ENCODE measurements at regions not wholly inside any gene's neighbourhood (a gene's known extent, or its start where the extent isn't known, plus 50 kb on each side); places are given as distances from the start of the nearest gene placed in this dataset.

DNA sequence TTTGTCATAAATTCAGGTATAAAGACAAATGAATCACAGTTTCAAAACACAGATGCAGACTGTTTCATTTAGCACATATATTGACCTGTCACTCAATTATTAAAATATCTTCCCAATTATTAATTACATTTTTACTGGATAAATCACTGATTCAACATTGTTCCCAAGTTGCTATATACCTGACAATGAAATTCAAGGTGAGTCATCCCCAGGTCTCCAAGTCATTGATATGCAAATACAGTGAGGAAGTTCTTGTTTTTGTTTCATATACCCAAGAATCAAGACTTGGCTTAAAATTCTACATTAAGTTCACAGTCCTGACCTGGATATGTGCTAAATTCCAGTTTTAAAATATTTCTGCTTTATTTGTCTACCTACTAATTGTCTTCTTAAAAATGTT is 599.3 kb upstream of the PSMD7 start:
- DNase-seq (ENCODE audit: low read depth) = no peak

DNA sequence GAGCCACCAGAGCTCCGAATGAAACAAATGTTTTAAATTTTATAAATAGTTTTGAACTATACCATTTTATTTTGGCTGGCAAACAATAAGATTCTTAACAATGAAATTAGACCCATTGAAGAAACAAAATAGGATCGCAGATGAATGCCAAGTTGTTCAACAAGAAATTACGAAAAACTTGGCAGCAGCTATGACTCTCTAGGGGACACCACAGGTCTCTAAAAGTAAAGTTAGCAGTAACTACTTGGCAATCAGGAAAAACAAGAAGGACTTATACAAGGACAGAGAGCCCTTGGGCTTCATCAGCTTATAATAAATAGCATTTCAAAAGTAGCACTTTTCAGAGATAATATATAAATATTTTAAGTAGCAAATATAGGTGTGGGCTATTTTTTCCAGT is 603.8 kb upstream of the PSMD7 start:
- no peak for DNase-seq (ENCODE audit: low read depth)

DNA sequence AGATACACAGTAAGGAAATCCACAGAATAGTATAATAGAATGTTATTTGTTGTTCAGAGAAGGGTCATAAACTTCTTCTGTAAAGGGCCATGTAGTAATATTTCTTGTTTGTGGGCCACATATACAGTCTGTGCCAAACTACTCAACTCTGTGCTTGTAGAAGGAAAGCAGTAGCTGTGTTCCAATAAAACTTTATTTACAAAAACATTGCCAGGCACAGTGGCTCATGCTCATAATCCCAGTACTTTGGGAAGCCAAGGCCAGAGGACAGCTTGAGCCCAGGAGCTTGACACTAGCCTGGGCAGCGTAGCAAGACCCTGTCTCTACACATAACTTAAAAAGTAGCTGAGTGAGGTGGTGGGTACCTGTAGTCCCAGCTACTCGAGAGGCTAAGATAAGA is 612.8 kb upstream of the PSMD7 start:
- DNase-seq (ENCODE audit: low read depth) = no peak

DNA sequence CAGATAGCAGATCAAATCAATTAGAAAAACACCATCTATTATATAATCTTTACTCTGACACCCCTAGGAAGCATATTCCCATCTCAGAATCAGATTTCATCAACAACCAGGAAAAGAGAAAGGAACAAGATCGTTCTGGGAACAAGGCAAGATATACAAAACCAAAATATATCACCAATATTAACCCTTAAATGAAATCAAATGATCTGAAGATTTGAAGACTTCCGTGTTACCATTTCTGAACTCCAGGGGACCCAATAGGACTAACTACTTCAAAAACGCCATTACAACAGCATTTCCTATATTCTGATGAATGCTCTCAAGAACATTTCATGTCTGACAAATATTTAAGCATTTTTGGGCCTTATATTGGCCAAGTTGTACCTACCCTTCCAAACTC is 624.2 kb upstream of the ZFHX3 start:
- no peak for DNase-seq (ENCODE audit: low read depth)

DNA sequence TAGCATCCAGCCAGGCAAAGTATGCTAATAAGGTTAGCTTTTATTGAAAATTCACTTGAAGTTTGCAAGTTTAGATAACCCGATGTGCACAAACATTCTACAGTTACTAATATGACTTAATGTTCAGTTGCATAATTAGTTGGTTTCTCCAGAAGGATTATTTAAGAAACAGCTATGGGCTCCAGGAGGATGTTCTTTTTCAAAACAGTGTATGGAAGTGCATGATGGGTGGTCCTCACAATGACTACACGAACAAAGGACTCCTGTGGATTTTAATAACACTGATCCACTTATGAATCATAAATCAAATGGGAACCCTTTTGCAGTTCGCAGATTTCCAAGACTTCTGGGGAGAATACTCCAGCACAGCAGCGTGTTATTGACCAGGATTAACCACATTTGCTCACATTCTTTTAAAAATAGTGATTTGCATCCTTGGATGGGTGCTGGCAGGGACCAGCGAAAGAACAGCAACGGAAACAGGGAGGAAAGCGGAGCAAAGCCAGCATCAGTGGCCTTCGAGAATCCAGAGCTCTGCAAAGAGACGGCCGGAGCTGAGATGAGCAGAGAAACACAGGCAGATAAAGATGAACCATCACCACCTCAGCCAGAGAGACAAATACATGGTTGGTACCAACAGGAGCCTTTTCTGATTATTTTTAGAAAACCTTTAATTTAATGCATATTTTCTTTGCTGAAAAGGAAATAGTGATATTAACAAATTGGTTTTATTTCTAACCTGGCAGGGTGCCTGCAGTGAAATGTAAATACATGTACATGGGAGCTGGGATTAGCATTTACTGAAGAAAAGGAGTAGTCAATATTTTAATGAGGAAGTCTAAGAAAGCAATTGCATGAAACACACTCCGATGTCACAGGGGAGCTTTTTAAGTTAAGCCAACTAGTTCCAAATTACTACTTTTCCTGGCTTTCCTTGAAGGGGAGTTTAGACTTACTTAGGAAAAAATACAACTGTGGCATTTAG is 623.2 kb upstream of the ZFHX3 start:
- DNase-seq (ENCODE audit: low read depth) = no peak

DNA sequence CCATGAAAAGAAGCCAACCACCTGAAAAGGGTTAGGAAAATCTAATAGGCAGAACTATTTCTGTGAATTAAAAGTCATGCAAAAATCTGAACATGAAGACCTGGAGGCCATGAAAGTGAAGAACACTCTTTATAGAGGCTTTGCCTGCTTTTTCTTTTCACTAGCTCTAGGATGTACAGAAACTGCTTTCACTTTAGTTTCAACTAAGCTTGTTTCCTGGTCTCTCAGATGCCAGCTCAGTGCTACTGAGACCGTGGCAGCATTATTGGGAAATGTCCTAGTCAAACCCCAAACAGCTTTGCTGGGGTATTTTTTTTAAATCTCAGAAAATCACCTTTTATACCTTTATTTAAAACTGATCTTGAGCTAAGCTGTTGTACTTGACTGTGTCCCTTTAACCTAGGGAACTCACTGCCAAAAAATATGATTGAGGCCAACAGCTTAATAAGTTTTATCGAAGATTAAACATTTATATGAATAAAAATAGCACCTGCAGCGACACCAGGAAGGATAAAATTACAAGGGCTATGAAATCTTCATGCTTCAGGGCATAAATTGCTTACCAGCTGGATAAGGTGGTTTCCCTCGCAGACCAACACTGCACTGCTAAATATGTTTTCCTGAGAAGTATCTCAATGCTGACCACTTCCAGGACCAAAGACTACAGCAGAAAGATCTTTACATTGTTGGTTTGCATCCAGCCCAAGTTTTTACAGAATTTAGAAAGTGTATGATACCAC is 621.8 kb upstream of the ZFHX3 start:
- DNase-seq (ENCODE audit: low read depth) = no peak

DNA sequence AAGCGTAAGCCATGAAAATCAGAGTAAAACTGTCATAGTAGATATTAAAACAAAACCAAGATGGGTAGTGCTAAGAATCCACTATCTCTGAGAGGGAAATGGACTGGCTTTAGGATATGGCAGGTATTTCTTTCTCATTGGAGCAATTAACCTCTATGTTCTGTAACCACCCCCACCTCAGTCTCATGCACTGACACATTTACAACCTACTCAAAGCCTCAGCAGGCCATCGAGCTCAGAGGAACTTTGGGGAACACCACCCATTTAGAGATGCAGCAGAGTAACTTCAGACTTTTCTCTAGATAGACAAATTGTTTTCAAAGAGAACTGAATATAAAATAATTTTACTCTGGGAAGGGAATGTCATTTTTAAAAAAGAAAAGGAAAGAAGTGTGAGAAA is 615.8 kb upstream of the ZFHX3 start:
- no peak for DNase-seq (ENCODE audit: low read depth)

DNA sequence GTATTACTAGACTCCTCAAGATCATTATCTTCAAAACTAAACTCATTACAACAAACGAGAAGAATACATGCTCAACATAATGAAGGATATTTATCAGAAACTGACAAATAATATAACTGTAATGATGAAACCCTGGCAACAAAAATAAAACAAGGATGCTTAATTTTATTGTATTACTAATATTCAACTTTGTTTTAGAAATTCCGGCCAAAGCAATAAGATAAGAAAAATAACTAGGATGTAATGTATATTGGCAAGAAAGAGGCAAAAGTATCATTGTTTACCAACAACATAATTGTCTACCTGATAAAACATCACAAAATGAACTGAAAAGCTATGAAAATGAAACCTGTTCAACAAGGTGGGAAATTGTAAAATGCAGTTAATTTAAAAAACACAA is 588.3 kb upstream of the ZFHX3 start:
- DNase-seq (ENCODE audit: low read depth) = no peak

DNA sequence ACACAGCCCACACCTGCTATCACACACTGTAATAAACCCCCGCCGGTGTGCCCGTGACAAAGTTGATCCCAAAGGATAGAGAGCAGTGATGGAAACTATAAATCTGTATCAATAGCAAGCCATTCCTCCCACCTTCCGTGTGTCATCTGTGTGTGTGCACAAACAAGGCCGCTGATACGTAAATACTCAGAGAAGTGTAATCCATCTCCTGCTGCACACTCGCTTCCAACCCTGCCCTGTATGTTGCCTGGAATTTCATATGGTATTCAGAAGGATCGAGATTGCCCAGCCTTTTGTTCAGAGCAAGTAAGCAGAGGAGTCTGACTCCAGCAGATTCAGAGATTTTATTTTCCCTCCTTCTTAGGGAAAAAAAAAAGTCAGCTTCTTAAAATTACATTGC is 581.1 kb upstream of the ZFHX3 start:
- DNase-seq (ENCODE audit: low read depth) = no peak

DNA sequence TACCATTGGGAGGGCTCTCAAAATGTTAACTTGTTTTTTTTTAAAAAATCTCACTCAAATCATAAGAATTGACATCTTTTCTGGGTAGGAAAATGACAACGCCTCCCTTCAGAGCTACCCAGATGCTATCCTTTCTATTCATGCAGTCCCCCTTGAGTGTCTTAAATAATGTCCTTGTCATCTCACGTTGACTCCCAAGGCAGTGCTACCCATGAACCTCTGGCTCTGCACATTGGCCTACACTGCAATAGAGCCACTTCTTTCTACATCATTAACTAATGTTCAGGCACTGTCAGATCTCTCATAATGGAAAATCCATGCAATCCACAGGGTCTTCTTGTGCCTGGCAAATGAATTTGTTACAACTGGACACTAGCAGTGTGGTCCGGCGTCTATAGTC is 569.8 kb upstream of the ZFHX3 start:
- DNase-seq (ENCODE audit: low read depth) = no peak

DNA sequence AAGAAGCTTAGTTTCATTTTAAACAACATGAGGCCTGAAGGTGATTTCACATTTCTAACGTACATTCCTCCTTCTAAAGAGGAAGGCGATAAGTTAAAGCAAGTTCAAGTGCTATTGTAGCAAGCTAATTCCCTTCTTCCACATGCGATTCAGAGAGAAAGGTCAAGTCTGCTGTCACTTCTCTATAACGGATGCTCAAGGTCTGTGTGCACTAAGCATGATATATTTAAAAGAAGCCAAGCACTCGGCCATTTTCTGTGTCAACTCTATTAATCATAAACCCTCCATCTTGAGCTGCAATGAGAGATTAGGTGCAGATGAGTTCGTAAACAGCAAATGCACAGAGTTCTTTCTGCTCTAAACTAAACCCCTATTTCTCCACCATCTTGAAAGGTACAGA is 568.8 kb upstream of the ZFHX3 start:
- no peak for DNase-seq (ENCODE audit: low read depth)

DNA sequence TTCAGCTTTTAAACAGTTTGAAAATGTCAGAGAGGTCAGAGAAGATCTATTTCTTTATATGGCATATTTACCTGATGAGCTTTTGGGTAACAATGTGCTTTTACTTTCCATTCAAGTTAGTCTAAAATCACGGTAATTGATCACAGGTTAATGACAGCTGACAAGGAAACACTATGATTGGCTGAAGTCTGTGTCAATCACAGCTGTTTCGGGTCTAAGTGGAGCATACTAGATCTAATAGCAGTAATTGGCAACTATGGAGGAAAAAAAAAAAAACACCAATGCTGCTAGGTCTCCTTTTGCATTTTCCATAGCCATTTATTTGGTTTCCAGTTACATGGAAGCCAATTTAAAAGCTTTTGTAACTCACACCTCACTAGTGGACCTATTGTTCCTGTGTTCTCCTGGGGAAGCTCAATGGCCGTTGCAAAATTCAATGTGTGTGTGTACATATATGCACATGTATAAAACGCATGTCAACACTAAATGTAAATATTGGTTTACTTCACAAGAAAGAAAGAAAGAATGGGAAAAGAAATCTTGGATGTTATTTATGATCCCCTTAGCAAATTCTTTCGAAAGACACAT is 568.3 kb upstream of the ZFHX3 start:
- no peak for DNase-seq (ENCODE audit: low read depth)

DNA sequence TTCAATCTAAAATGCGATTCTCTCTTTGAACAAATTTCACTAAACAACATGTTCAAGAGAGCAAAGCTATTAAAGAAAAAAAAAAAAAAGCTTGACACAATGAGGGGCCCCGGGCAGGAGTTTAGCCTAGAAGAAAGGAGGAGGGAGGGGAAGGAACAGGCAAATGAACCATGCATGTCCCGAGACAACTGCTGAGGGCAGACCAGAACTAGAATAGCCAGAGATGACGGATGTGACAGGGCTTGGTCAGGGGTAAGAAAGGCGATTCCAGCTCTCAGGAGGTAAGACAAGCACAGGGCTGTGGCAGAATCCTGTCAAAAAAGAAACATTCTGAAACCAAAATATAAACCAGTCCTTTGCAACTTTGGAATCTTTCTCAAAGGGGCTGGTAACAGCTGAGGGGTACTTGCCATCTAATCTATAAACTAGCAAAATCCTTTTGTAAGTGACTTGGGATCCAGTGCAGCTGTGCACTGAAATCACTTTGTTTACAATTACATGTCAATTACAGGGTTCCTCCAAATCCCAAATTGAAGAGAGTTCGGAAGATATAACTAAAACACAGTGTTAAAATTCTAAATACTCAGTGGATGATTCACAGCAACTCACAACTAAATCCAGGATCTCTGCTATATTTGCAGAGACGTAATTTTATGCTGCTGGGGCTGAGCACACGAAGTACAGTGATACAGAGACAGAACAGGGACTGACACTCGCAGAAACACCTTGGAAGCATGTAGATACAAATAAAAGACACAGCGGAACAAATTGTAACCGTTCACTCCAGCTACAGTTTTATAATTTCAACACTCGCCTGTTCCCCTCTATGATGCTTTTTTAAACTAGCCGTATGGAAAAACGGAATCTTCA is 567.4 kb upstream of the ZFHX3 start:
- no peak for DNase-seq (ENCODE audit: low read depth)

DNA sequence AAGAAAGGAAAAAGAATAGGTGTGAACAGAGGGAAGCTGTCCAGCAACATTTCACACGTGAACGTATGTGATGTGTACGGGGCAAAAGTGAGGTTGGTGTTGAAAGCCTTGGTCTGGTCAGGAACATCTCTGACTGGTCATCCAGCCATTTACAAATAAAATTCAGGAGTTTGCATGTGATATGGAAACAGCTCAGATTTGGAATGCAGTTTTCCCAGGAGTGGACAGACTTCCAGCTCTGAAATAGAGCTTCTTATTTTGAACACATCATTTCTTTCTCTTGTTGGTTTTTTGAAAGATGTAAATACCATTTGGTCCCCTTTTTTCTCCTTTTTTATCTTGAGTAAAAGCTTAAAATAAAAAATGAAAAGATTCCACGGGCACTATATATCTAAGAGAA is 566.2 kb upstream of the ZFHX3 start:
- DNase-seq (ENCODE audit: low read depth) = no peak

DNA sequence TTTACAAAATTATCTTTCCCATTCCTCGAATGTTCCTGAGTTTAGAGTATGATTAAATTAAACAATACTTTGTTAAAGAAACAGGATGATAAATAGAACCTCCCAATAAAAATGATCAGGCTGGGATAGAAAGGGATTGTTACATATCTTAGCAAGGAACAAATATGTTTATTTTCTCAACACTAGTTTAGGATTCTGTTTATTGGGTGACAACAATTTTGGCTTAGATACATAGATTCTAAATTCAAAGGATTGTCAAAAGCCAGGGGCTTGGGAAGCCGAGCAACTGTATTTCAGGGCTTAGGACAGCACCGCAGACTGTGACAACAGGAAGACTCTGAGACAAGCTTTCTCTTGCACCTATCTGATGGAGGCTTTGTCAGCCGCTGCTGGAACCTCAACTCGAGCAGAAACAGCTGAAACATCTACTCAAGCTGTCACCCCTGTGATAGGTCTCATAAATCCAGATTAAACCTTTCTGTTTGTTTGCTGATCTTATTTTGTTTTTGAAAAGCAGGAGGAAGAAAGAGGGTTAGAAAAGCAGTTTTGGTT is 562.8 kb upstream of the ZFHX3 start:
- DNase-seq (ENCODE audit: low read depth) = no peak

DNA sequence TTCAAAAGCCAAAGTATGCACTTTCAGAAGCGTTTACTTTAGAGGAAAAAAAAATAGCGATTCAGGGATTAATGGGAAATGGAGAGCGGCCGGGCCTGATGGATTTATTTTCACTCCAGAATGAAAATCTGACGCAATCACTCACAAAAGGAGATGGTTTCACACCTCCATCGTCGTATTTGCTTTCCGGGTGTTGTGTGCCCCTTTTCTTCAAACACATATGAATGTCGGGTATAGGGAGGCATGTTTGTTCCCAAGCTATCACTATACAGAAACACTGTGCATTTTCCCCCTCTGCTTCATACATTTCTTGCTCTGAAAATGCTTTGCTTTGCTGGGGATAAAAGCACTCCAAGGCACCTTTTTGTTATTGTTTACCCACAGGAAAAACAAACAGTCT is 562.2 kb upstream of the ZFHX3 start:
- DNase-seq (ENCODE audit: low read depth) = no peak

DNA sequence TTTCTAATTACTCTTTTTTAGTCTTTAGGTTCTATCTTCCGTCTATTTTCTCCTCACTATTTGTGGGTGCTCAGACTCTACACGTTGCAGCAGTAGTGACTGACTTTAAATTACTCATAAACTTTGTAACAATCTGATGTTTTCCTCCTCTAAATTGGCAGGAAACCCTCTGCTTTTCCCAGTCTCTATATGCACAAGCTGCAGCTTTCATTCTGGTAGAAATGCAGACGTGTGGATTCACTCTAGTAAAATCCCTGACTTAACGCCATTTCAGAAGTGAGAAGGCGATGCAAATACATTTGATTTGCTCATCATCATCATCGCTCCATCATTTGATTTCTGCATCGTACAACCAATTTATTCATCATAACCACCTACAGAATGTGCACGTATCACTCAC is 561.0 kb upstream of the ZFHX3 start:
- no peak for DNase-seq (ENCODE audit: low read depth)

DNA sequence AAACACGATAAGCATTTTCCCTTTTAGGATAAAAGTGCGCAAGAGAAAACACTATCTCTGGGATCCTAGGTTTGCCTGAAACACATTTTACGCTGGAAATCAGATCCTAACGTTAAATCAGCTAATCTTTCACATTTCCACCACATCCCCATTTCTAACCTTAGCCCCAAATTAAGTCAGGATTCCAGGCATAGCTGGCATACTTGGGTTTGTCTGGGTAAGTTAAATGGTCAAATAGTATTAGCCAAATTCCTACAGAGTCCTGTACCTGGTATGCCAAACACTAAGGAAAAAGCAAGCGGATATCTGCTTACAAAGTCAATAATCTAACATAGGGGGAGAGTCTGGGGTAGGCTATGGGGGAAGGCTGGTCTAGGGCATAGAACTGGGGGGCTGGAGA is 557.4 kb upstream of the ZFHX3 start:
- no peak for DNase-seq (ENCODE audit: low read depth)

DNA sequence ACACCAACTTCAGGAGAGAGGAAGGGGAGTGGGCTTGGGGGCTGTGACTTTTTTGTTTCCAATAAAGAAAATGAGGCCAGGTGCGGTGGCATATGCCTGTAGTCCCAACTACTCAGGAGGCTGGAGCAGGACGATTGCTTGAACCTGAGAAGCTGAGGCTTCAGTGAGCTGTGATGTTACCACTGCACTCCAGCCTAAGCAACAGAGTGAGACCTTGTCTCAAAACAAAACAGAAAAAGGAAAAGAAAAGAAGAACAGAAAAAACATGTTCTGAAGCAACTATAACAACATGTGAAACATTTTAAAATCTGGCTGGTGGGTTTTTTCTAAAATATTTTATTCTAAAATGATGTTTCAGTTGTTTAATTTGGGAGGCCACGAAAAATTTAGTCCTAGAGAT is 554.0 kb upstream of the ZFHX3 start:
- no peak for DNase-seq (ENCODE audit: low read depth)

DNA sequence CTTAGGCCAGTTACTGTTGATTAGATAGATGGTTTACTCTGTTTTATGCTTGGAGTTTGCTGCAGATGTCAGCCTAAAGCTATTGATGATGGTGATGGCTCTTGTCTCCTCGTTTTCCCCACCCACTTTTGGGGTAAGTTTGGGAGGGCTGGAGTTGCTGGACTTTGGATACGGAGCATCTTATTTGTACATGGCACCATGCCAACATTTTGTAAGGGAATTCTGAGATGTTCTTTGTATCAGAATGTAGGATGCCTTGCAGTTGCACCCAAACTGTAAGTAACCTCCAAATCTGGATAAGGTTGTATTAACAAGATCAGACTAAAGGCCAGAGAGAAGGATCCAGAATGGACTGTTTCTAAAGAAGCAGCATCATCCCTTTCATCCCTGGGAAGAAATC is 551.9 kb upstream of the ZFHX3 start:
- no peak for DNase-seq (ENCODE audit: low read depth)

DNA sequence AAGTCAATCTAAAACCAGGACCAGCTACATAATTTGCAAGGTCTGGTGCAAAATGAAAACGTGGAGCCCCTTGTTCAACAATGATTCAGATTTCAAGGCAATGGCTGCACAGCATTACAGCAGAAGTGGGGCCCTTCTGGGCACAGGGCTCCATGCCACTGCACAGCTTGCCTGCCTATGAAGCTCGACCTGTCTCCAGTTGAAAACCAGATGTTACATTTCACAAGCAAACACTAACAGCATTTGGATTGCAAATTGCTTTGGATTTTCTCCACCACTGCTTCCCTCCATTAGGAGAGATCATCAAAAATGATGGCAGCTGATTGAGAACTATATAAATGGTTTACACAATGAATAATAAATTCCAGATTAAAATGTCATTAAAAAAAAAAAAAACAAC is 551.4 kb upstream of the ZFHX3 start:
- DNase-seq (ENCODE audit: low read depth) = no peak

DNA sequence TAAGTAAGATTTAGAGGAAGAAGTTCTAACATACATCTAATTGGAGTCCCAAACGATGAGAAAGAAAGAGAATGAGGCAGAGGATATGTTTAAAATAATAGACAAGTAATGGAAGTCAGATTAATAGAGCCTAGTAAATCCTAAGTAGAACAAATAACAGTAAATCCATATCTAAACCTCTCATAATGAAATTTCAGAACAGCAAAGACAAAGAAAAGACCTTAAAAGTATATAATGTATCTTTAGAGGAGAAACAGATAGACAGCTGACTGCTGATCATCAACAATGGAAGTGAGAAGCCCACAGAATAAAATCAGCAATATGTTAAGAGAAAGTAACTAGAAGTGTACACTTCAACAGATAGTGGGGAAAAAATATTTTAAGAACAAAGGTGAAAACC is 536.2 kb upstream of the ZFHX3 start:
- DNase-seq (ENCODE audit: low read depth) = no peak
